HUES64 (cell line): ENCODE measurements at regions not wholly inside any gene's neighbourhood (a gene's known extent, or its start where the extent isn't known, plus 50 kb on each side); places are given as distances from the start of the nearest gene placed in this dataset.

Experiments used
- H3K27ac ChIP-seq: 2 replicates; pipeline ENCODE4 v1.7.0; 2013; ENCODE audit warnings: low read depth, low read length, inconsistent platforms
- H3K27me3 ChIP-seq: 2 replicates; pipeline ENCODE4 v1.6.1; 2013; ENCODE audit warnings: mild to moderate bottlenecking, low read length; ENCODE audit not compliant: insufficient read depth
- H3K36me3 ChIP-seq: 2 replicates; pipeline ENCODE4 v1.6.1; 2013; ENCODE audit warnings: mild to moderate bottlenecking, low read length; ENCODE audit not compliant: insufficient read depth
- H3K4me1 ChIP-seq: 2 replicates; pipeline ENCODE4 v1.6.1; 2013; ENCODE audit warnings: mild to moderate bottlenecking, low read length, moderate library complexity; ENCODE audit not compliant: insufficient read depth
- H3K4me3 ChIP-seq: 2 replicates; pipeline ENCODE4 v1.5.1; 2013; ENCODE audit warnings: mild to moderate bottlenecking, low read length, moderate library complexity
- H3K9ac ChIP-seq: 2 replicates; pipeline ENCODE4 v1.6.1; 2013; ENCODE audit warnings: mild to moderate bottlenecking, low read depth, low read length
- H3K9me3 ChIP-seq: 2 replicates; pipeline ENCODE4 v1.6.1; 2013; ENCODE audit warnings: low read depth, low read length; ENCODE audit not compliant: insufficient read depth
- WGBS: fragments of 150-250, 120-280 bp; methylation state at CpG from one replicate; pipeline ENCODE4 v1.1.7; 2013; ENCODE audit warnings: missing lambda C conversion rate; 5-methylcytosine and 5-hydroxymethylcytosine counted together

GRCh38 chr12:24307153-24307552 is 357.7 kb upstream of the SOX5 start:
- 100% methylated on average over 1 of the region's 3 CpGs for WGBS
- no peak overlapping the region for H3K27ac ChIP-seq
- H3K36me3 ChIP-seq: no peaks in the 10 kb centered on the region
- H3K9me3 ChIP-seq: no peaks in the 10 kb centered on the region
- H3K4me1 ChIP-seq: peaks cover 33% of the 10 kb centered on the region
- H3K4me3 ChIP-seq: no peak overlapping the region
- no peak overlapping the region for H3K9ac ChIP-seq
- H3K27me3 ChIP-seq: no peaks in the 10 kb centered on the region

- WGBS: 93% methylated on average over 6 of the region's 6 CpGs
- Histone ChIP-seq H3K4me3 (no peak overlapping the region), H3K27me3 (no peaks in the 10 kb centered on the region), H3K27ac (no peak overlapping the region), H3K4me1 (peaks cover 28% of the 10 kb centered on the region), H3K9me3 (no peaks in the 10 kb centered on the region), H3K36me3 (no peaks in the 10 kb centered on the region), H3K9ac (no peak overlapping the region)
Measured at GRCh38 chr12:24306001-24306400, 356.5 kb upstream of the SOX5 start.

- Histone ChIP-seq H3K4me1 (peaks cover 10% of the 10 kb centered on the region), H3K4me3 (no peak overlapping the region), H3K27me3 (no peaks in the 10 kb centered on the region), H3K9me3 (no peaks in the 10 kb centered on the region), H3K27ac (no peak overlapping the region), H3K36me3 (no peaks in the 10 kb centered on the region), H3K9ac (no peak overlapping the region)
- 95% methylated on average over 4 of the region's 4 CpGs for WGBS
Measured at GRCh38 chr12:24304285-24304684, 354.8 kb upstream of the SOX5 start.

GRCh38 chr12:24302708-24303107 is 353.2 kb upstream of the SOX5 start:
- Histone ChIP-seq H3K27me3 (no peaks in the 10 kb centered on the region), H3K4me3 (no peak overlapping the region), H3K9me3 (no peaks in the 10 kb centered on the region), H3K4me1 (peaks cover 5% of the 10 kb centered on the region; the same call in 1 of the 2 replicates), H3K36me3 (no peaks in the 10 kb centered on the region), H3K27ac (no peak overlapping the region), H3K9ac (no peak overlapping the region)
- 93% methylated on average over 1 of the region's 1 CpG for WGBS

- H3K9me3 ChIP-seq: no peaks in the 10 kb centered on the region
- no peak overlapping the region for H3K4me3 ChIP-seq
- 0 out of 2 replicates have a peak, but pooled peaks cover 5% of the 10 kb centered on the region for H3K4me1 ChIP-seq
- no peak overlapping the region for H3K27ac ChIP-seq
- no peaks in the 10 kb centered on the region for H3K36me3 ChIP-seq
- H3K9ac ChIP-seq: no peak overlapping the region
- no peaks in the 10 kb centered on the region for H3K27me3 ChIP-seq
- 93% methylated on average over 5 of the region's 5 CpGs for WGBS
Measured at GRCh38 chr12:24297516-24297915, 348.0 kb upstream of the SOX5 start.

GRCh38 chr12:24293549-24293948 is 344.1 kb upstream of the SOX5 start:
- Histone ChIP-seq H3K27ac (no peak overlapping the region), H3K36me3 (no peaks in the 10 kb centered on the region), H3K9me3 (no peaks in the 10 kb centered on the region), H3K4me3 (no peak overlapping the region), H3K9ac (no peak overlapping the region), H3K27me3 (no peaks in the 10 kb centered on the region), H3K4me1 (peaks cover 4% of the 10 kb centered on the region; the same call in 1 of the 2 replicates)
- 100% methylated on average over 1 of the region's 1 CpG for WGBS

- no peaks in the 10 kb centered on the region for H3K9me3 ChIP-seq
- no peaks in the 10 kb centered on the region for H3K27me3 ChIP-seq
- 92% methylated on average over 1 of the region's 1 CpG for WGBS
- H3K4me1 ChIP-seq: peaks cover 9% of the 10 kb centered on the region; the same call in 1 of the 2 replicates
- no peak overlapping the region for H3K4me3 ChIP-seq
- H3K9ac ChIP-seq: no peak overlapping the region
- H3K27ac ChIP-seq: no peak overlapping the region
- H3K36me3 ChIP-seq: no peaks in the 10 kb centered on the region
Measured at GRCh38 chr12:24287963-24288362, 338.5 kb upstream of the SOX5 start.

- H3K4me3 ChIP-seq: no peak overlapping the region
- no peaks in the 10 kb centered on the region for H3K36me3 ChIP-seq
- no peaks in the 10 kb centered on the region for H3K27me3 ChIP-seq
- peaks cover 26% of the 10 kb centered on the region for H3K4me1 ChIP-seq
- no peak overlapping the region for H3K27ac ChIP-seq
- H3K9ac ChIP-seq: no peak overlapping the region
- H3K9me3 ChIP-seq: no peaks in the 10 kb centered on the region
- 78% methylated on average over 3 of the region's 3 CpGs for WGBS
Measured at GRCh38 chr12:24285448-24285847, 336.0 kb upstream of the SOX5 start.

GRCh38 chr12:24281341-24281740 is 331.9 kb upstream of the SOX5 start:
- no peaks in the 10 kb centered on the region for H3K9me3 ChIP-seq
- peaks cover 34% of the 10 kb centered on the region for H3K4me1 ChIP-seq
- 61% methylated on average over 5 of the region's 5 CpGs for WGBS
- H3K27ac ChIP-seq: no peak overlapping the region
- no peak overlapping the region for H3K9ac ChIP-seq
- no peaks in the 10 kb centered on the region for H3K36me3 ChIP-seq
- no peaks in the 10 kb centered on the region for H3K27me3 ChIP-seq
- H3K4me3 ChIP-seq: no peak overlapping the region

- 72% methylated on average over 5 of the region's 6 CpGs for WGBS
- Histone ChIP-seq H3K4me1 (peaks cover 34% of the 10 kb centered on the region), H3K4me3 (no peak overlapping the region), H3K27me3 (no peaks in the 10 kb centered on the region), H3K9me3 (no peaks in the 10 kb centered on the region), H3K9ac (no peak overlapping the region), H3K36me3 (no peaks in the 10 kb centered on the region), H3K27ac (no peak overlapping the region)
Measured at GRCh38 chr12:24280056-24280842, 330.8 kb upstream of the SOX5 start.

GRCh38 chr12:24278832-24279231 is 329.4 kb upstream of the SOX5 start:
- Histone ChIP-seq H3K36me3 (no peaks in the 10 kb centered on the region), H3K27ac (no peak overlapping the region), H3K27me3 (no peaks in the 10 kb centered on the region), H3K4me1 (peaks cover 28% of the 10 kb centered on the region), H3K4me3 (no peak overlapping the region), H3K9me3 (no peaks in the 10 kb centered on the region), H3K9ac (no peak overlapping the region)

GRCh38 chr12:24270965-24271364 is 321.5 kb upstream of the SOX5 start:
- H3K4me3 ChIP-seq: no peak overlapping the region
- H3K27me3 ChIP-seq: no peaks in the 10 kb centered on the region
- H3K4me1 ChIP-seq: no peaks in the 10 kb centered on the region
- H3K9me3 ChIP-seq: no peaks in the 10 kb centered on the region
- WGBS: 96% methylated on average over 2 of the region's 2 CpGs
- H3K9ac ChIP-seq: no peak overlapping the region
- H3K27ac ChIP-seq: no peak overlapping the region
- H3K36me3 ChIP-seq: no peaks in the 10 kb centered on the region
